GM23338 (cell line): ENCODE measurements at regions not wholly inside any gene's neighbourhood (a gene's known extent, or its start where the extent isn't known, plus 50 kb on each side); places are given as distances from the start of the nearest gene placed in this dataset.

Experiments used
- ATAC-seq: fragments of 200-7000 bp; cut with Tn5 transposase; 3 replicates; pipeline ENCODE4 v1.9.1; 2020
- DNase-seq: peaks from one replicate; pipeline ENCODE4 v3.0.0-alpha.2; 2015; ENCODE audit warnings: low spot score
- H2AFZ ChIP-seq: fragments of 200-600 bp; sonication (generic); 2 replicates; pipeline ENCODE4 v1.8.0; 2016; ENCODE audit warnings: antibody characterized with exemption, mild to moderate bottlenecking, moderate library complexity
- H3F3A ChIP-seq: fragments of 200-600 bp; sonication (generic); replicated peaks from 2 replicates; pipeline ENCODE4 v1.8.0; 2017; ENCODE audit warnings: antibody characterized with exemption, mixed run types, low read depth
- H3K27ac ChIP-seq: fragments of 200-600 bp; sonication (generic); 2 replicates; pipeline ENCODE4 v1.6.1; 2016; ENCODE audit warnings: low read depth
- H3K27me3 ChIP-seq: fragments of 200-600 bp; sonication (generic); 2 replicates; pipeline ENCODE4 v1.8.0; 2016; ENCODE audit warnings: mild to moderate bottlenecking, mixed run types, moderate library complexity; ENCODE audit not compliant: insufficient read depth
- H3K36me3 ChIP-seq: fragments of 200-600 bp; sonication (generic); 2 replicates; pipeline ENCODE4 v1.8.0; 2016; ENCODE audit warnings: mild to moderate bottlenecking; ENCODE audit not compliant: insufficient read depth
- H3K4me1 ChIP-seq: fragments of 200-600 bp; sonication (generic); 2 replicates; pipeline ENCODE4 v1.8.0; 2016; ENCODE audit warnings: mild to moderate bottlenecking, moderate library complexity; ENCODE audit not compliant: insufficient read depth
- H3K4me2 ChIP-seq: fragments of 200-600 bp; sonication (generic); 2 replicates; pipeline ENCODE4 v1.7.1; 2017; ENCODE audit warnings: mixed run types
- H3K4me3 ChIP-seq: fragments of 200-600 bp; sonication (generic); 2 replicates; pipeline ENCODE4 v1.6.1; 2016; ENCODE audit warnings: mixed run types
- H3K79me2 ChIP-seq: fragments of 200-600 bp; sonication (generic); replicated peaks from 2 replicates; pipeline ENCODE4 v1.8.0; 2017; ENCODE audit warnings: mild to moderate bottlenecking; ENCODE audit not compliant: insufficient read depth
- H3K9me2 ChIP-seq: fragments of 200-600 bp; sonication (generic); 2 replicates; pipeline ENCODE4 v1.8.0; 2017; ENCODE audit not compliant: insufficient read depth
- H4K20me1 ChIP-seq: fragments of 200-600 bp; sonication (generic); replicated peaks from 2 replicates; pipeline ENCODE4 v1.8.0; 2017; ENCODE audit warnings: mild to moderate bottlenecking; ENCODE audit not compliant: insufficient read depth
- H3K27ac Mint-ChIP-seq: 2 replicates; pipeline ENCODE4 v1.8.0; 2020; ENCODE audit warnings: inconsistent platforms, mild to moderate bottlenecking, moderate library complexity, mixed read lengths
- H3K27me3 Mint-ChIP-seq: 3 replicates; pipeline ENCODE4 v1.8.0; 2022; ENCODE audit warnings: low read depth, mild to moderate bottlenecking, moderate library complexity, mixed read lengths, inconsistent platforms; ENCODE audit not compliant: insufficient read depth, poor library complexity
- H3K36me3 Mint-ChIP-seq: 3 replicates; pipeline ENCODE4 v1.8.0; 2021; ENCODE audit warnings: low read depth, mild to moderate bottlenecking, inconsistent platforms, moderate library complexity, mixed read lengths
- H3K4me1 Mint-ChIP-seq: 3 replicates; pipeline ENCODE4 v1.8.0; 2020; ENCODE audit warnings: mild to moderate bottlenecking, inconsistent platforms, mixed read lengths
- H3K4me3 Mint-ChIP-seq: 3 replicates; pipeline ENCODE4 v1.8.0; 2021; ENCODE audit warnings: moderate library complexity, mild to moderate bottlenecking, inconsistent platforms, mixed read lengths
- H3K9me3 Mint-ChIP-seq: 3 replicates; pipeline ENCODE4 v1.8.0; 2020; ENCODE audit warnings: moderate library complexity, mild to moderate bottlenecking, inconsistent platforms, mixed read lengths
- CREB1 ChIP-seq: fragments of 250-450 bp; sonication (Bioruptor Pico); IDR thresholded peaks from 2 replicates; pipeline ENCODE4 v1.5.0; 2020; ENCODE audit warnings: low read depth, mild to moderate bottlenecking, moderate library complexity
- CTCF ChIP-seq, 2 experiments: fragments of 200-600 bp in 1 of 2; sonication (generic) in 1 of 2; conservative IDR thresholded peaks; 2 replicates each; pipeline versions ENCODE4 v1.5.1 to v1.6.1; 2016 to 2017; ENCODE audit warnings: antibody characterized with exemption in 2 of 2, low read depth in 2 of 2, mild to moderate bottlenecking in 2 of 2, moderate library complexity in 1 of 2
- ETS1 ChIP-seq: IDR thresholded peaks from 2 replicates; pipeline ENCODE4 v1.6.1; 2016; ENCODE audit warnings: antibody characterized with exemption
- JUNB ChIP-seq: IDR thresholded peaks from one replicate; pipeline ENCODE4 v1.6.1; 2016; ENCODE audit warnings: antibody characterized with exemption; ENCODE audit not compliant: unreplicated experiment
- POLR2AphosphoS5 ChIP-seq: IDR thresholded peaks from 2 replicates; pipeline ENCODE4 v1.6.1; 2016; ENCODE audit warnings: antibody characterized with exemption, low read depth
- ZNF331 ChIP-seq: fragments of 250-450 bp; sonication (Bioruptor Pico); IDR thresholded peaks from 2 replicates; pipeline ENCODE4 v1.5.0; 2020; ENCODE audit warnings: low read depth, mild to moderate bottlenecking, moderate library complexity
- ZNF462 ChIP-seq: fragments of 250-450 bp; sonication (Bioruptor Pico); IDR thresholded peaks from 2 replicates; pipeline ENCODE4 v1.5.0; 2020; ENCODE audit warnings: mild to moderate bottlenecking, moderate library complexity

- Histone ChIP-seq H3K27me3 (no peaks in the 10 kb centered on the region), H3K79me2 (no peaks in the 10 kb centered on the region), H3F3A (no peaks in the 10 kb centered on the region), H3K4me3 (no peak overlapping the region), H3K36me3 (no peaks in the 10 kb centered on the region), H3K9me2 (no peaks in the 10 kb centered on the region), H3K27ac (no peak overlapping the region), H4K20me1 (no peaks in the 10 kb centered on the region), H3K4me2 (no peak overlapping the region), H2AFZ (no peak overlapping the region), H3K4me1 (peaks cover 31% of the 10 kb centered on the region)
- Mint-ChIP-seq H3K4me1 (peaks cover 32% of the 10 kb centered on the region), H3K27me3 (no peaks in the 10 kb centered on the region), H3K9me3 (no peaks in the 10 kb centered on the region), H3K36me3 (no peaks in the 10 kb centered on the region), H3K27ac (no peak overlapping the region), H3K4me3 (no peak overlapping the region)
- no peak for DNase-seq
- TF ChIP-seq ZNF462 (CRISPR knock-in tag) (no peak), JUNB (no peak)
- ATAC-seq, result no peak
These were observed 102.5 kb downstream of the OGFRL1 start for GRCh38 chr6:71391126-71391525.

GRCh38 chr6:71392276-71392675 is 103.7 kb downstream of the OGFRL1 start:
- H3K36me3 Mint-ChIP-seq, result no peaks in the 10 kb centered on the region
- no peaks in the 10 kb centered on the region for H3K9me2 ChIP-seq
- DNase-seq (no peak), ATAC-seq (no peak)
- H3K27me3 Mint-ChIP-seq, result no peaks in the 10 kb centered on the region
- no peaks in the 10 kb centered on the region for H3K27me3 ChIP-seq
- no peak overlapping the region for H3K27ac ChIP-seq
- H3K27ac Mint-ChIP-seq, result no peak overlapping the region
- no peak overlapping the region for H2AFZ ChIP-seq
- H3K79me2 ChIP-seq, result no peaks in the 10 kb centered on the region
- H3F3A ChIP-seq, result no peaks in the 10 kb centered on the region
- peaks cover 23% of the 10 kb centered on the region for H3K4me1 Mint-ChIP-seq
- no peaks in the 10 kb centered on the region for H4K20me1 ChIP-seq
- H3K36me3 ChIP-seq, result no peaks in the 10 kb centered on the region
- TF ChIP-seq CREB1 (CRISPR knock-in tag) (no peak), ZNF331 (CRISPR knock-in tag) (no peak), ETS1 (no peak), CTCF (conservative IDR thresholded peaks at IDR 0.05; ENCODE audit: low read depth in 2 of 2) (no peak), POLR2AphosphoS5 (no peak)
- no peaks in the 10 kb centered on the region for H3K9me3 Mint-ChIP-seq
- no peak overlapping the region for H3K4me3 Mint-ChIP-seq
- H3K4me2 ChIP-seq, result no peak overlapping the region
- H3K4me1 ChIP-seq, result peaks cover 21% of the 10 kb centered on the region; the same call in 1 of the 2 replicates
- no peak overlapping the region for H3K4me3 ChIP-seq
